ENCODE measurements at regions not wholly inside any gene's neighbourhood (a gene's known extent, or its start where the extent isn't known, plus 50 kb on each side); places are given as distances from the start of the nearest gene placed in this dataset.

- Histone ChIP-seq H3K9ac (no peak overlapping the region), H3F3A (ENCODE audit: low read depth) (no peaks in the 10 kb centered on the region), H4K20me1 (ENCODE audit: low read depth) (no peaks in the 10 kb centered on the region), H3K4me2 (no peak overlapping the region), H3K27me3 (no peaks in the 10 kb centered on the region), H3K36me3 (no peaks in the 10 kb centered on the region), H3K4me3 (no peak overlapping the region), H3K27ac (no peak overlapping the region), H3K4me1 (no peaks in the 10 kb centered on the region), H2AFZ (replicated peaks) (no peak overlapping the region), H3K9me3 (ENCODE audit: low read depth) (no peaks in the 10 kb centered on the region), H3K79me2 (ENCODE audit: low read depth) (no peaks in the 10 kb centered on the region)
- TF ChIP-seq EZH2phosphoT487 (IDR thresholded peaks at IDR 0.05) = no peak
- TF ChIP-seq CTCF (IDR thresholded peaks at IDR 0.05) = no peak
- TF ChIP-seq EZH2 (IDR thresholded peaks at IDR 0.05) = no peak
- no peaks in the 10 kb centered on the region for H3K9me3 Mint-ChIP-seq
- no peaks in the 10 kb centered on the region for H3K36me3 Mint-ChIP-seq
- peaks cover 10% of the 10 kb centered on the region for H3K4me1 Mint-ChIP-seq
- no peak overlapping the region for H3K4me3 Mint-ChIP-seq
- H3K27ac Mint-ChIP-seq = no peak overlapping the region
- DNase-seq (ENCODE audit: low spot score) = no peak
- no peaks in the 10 kb centered on the region for H3K27me3 Mint-ChIP-seq (ENCODE audit: insufficient read depth, low read depth)
Measured at GRCh38 chr9:31582071-31582470, 802.4 kb upstream of the ACO1 start.

- Mint-ChIP-seq H3K27me3 (ENCODE audit: insufficient read depth, low read depth) (no peaks in the 10 kb centered on the region), H3K9me3 (no peaks in the 10 kb centered on the region), H3K4me1 (peaks cover 7% of the 10 kb centered on the region), H3K4me3 (no peak overlapping the region), H3K36me3 (no peaks in the 10 kb centered on the region), H3K27ac (no peak overlapping the region)
- H3K27ac ChIP-seq = no peak overlapping the region
- H3K27me3 ChIP-seq = no peaks in the 10 kb centered on the region
- no peak overlapping the region for H2AFZ ChIP-seq (replicated peaks)
- H3K36me3 ChIP-seq = no peaks in the 10 kb centered on the region
- no peak for DNase-seq (ENCODE audit: low spot score)
- TF ChIP-seq CTCF (IDR thresholded peaks at IDR 0.05) (no peak), EZH2 (IDR thresholded peaks at IDR 0.05) (no peak), EZH2phosphoT487 (IDR thresholded peaks at IDR 0.05) (no peak)
- H3K79me2 ChIP-seq (ENCODE audit: low read depth) = no peaks in the 10 kb centered on the region
- no peak overlapping the region for H3K4me2 ChIP-seq
- H3F3A ChIP-seq (ENCODE audit: low read depth) = no peaks in the 10 kb centered on the region
- H4K20me1 ChIP-seq (ENCODE audit: low read depth) = no peaks in the 10 kb centered on the region
- H3K4me1 ChIP-seq = no peaks in the 10 kb centered on the region
- no peak overlapping the region for H3K9ac ChIP-seq
- no peaks in the 10 kb centered on the region for H3K9me3 ChIP-seq (ENCODE audit: low read depth)
- H3K4me3 ChIP-seq = no peak overlapping the region
Measured at GRCh38 chr9:31582561-31582960, 801.9 kb upstream of the ACO1 start.

GRCh38 chr9:31585158-31585557 lies 799.3 kb upstream of the ACO1 start:
- no peaks in the 10 kb centered on the region for H3K36me3 Mint-ChIP-seq
- no peak overlapping the region for H2AFZ ChIP-seq (replicated peaks)
- no peaks in the 10 kb centered on the region for H3K79me2 ChIP-seq (ENCODE audit: low read depth)
- no peak overlapping the region for H3K27ac Mint-ChIP-seq
- no peaks in the 10 kb centered on the region for H3K9me3 ChIP-seq (ENCODE audit: low read depth)
- no peaks in the 10 kb centered on the region for H3K27me3 Mint-ChIP-seq (ENCODE audit: insufficient read depth, low read depth)
- no peak for TF ChIP-seq EZH2 (IDR thresholded peaks at IDR 0.05)
- TF ChIP-seq EZH2phosphoT487 (IDR thresholded peaks at IDR 0.05) = no peak
- TF ChIP-seq CTCF (IDR thresholded peaks at IDR 0.05) = no peak
- no peak overlapping the region for H3K27ac ChIP-seq
- H4K20me1 ChIP-seq (ENCODE audit: low read depth) = no peaks in the 10 kb centered on the region
- H3K36me3 ChIP-seq = no peaks in the 10 kb centered on the region
- no peak overlapping the region for H3K4me2 ChIP-seq
- no peaks in the 10 kb centered on the region for H3K9me3 Mint-ChIP-seq
- DNase-seq (ENCODE audit: low spot score) = no peak
- H3K27me3 ChIP-seq = no peaks in the 10 kb centered on the region
- H3K4me3 ChIP-seq = no peak overlapping the region
- no peak overlapping the region for H3K4me3 Mint-ChIP-seq
- no peaks in the 10 kb centered on the region for H3F3A ChIP-seq (ENCODE audit: low read depth)
- H3K4me1 Mint-ChIP-seq = peaks cover 4% of the 10 kb centered on the region
- H3K4me1 ChIP-seq = no peaks in the 10 kb centered on the region
- no peak overlapping the region for H3K9ac ChIP-seq

GRCh38 chr9:31587146-31587545 lies 797.3 kb upstream of the ACO1 start:
- TF ChIP-seq EZH2 (IDR thresholded peaks at IDR 0.05) (no peak), EZH2phosphoT487 (IDR thresholded peaks at IDR 0.05) (no peak), CTCF (IDR thresholded peaks at IDR 0.05) (no peak)
- Mint-ChIP-seq H3K27ac (no peak overlapping the region), H3K9me3 (no peaks in the 10 kb centered on the region), H3K27me3 (ENCODE audit: insufficient read depth, low read depth) (no peaks in the 10 kb centered on the region), H3K4me1 (peaks cover 4% of the 10 kb centered on the region), H3K4me3 (no peak overlapping the region), H3K36me3 (no peaks in the 10 kb centered on the region)
- H3K27me3 ChIP-seq = no peaks in the 10 kb centered on the region
- no peak for DNase-seq (ENCODE audit: low spot score)
- H4K20me1 ChIP-seq (ENCODE audit: low read depth) = no peaks in the 10 kb centered on the region
- H2AFZ ChIP-seq (replicated peaks) = no peak overlapping the region
- H3K79me2 ChIP-seq (ENCODE audit: low read depth) = no peaks in the 10 kb centered on the region
- H3K4me1 ChIP-seq = no peaks in the 10 kb centered on the region
- H3K27ac ChIP-seq = no peak overlapping the region
- no peaks in the 10 kb centered on the region for H3K36me3 ChIP-seq
- no peak overlapping the region for H3K9ac ChIP-seq
- no peaks in the 10 kb centered on the region for H3K9me3 ChIP-seq (ENCODE audit: low read depth)
- H3K4me2 ChIP-seq = no peak overlapping the region
- H3F3A ChIP-seq (ENCODE audit: low read depth) = no peaks in the 10 kb centered on the region
- no peak overlapping the region for H3K4me3 ChIP-seq

All from neural progenitor cell (in vitro differentiated cells).